ENCODE measurements at regions not wholly inside any gene's neighbourhood (a gene's known extent, or its start where the extent isn't known, plus 50 kb on each side); places are given as distances from the start of the nearest gene placed in this dataset.

DNA sequence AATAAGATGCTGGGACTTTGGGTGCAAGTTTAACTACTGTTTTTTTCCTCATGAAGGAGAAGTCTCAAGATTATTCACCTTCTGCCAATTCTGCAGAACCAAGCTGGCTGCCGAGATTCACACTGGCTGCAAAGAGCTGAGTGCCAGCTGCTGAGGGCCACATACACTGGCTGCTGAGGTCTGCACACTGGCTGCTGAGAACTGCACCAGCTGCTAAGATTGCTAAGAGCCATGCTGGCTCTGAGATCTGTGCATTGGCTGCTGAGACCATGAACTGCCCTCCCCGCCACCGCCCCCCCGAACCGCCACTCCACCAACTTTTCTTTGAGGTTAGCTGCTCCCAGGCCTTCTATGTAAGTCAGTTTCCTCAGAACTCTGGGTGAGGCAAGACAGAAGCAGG, 330.3 kb downstream of the CBLL2 start:
- no peak for TF ChIP-seq EP300 (IDR thresholded peaks at IDR 0.05)
- TF ChIP-seq HOXB13 (CRISPR knock-in tag; IDR thresholded peaks at IDR 0.05; ENCODE audit: low read depth) = no peak
- TF ChIP-seq, protein P1, sequence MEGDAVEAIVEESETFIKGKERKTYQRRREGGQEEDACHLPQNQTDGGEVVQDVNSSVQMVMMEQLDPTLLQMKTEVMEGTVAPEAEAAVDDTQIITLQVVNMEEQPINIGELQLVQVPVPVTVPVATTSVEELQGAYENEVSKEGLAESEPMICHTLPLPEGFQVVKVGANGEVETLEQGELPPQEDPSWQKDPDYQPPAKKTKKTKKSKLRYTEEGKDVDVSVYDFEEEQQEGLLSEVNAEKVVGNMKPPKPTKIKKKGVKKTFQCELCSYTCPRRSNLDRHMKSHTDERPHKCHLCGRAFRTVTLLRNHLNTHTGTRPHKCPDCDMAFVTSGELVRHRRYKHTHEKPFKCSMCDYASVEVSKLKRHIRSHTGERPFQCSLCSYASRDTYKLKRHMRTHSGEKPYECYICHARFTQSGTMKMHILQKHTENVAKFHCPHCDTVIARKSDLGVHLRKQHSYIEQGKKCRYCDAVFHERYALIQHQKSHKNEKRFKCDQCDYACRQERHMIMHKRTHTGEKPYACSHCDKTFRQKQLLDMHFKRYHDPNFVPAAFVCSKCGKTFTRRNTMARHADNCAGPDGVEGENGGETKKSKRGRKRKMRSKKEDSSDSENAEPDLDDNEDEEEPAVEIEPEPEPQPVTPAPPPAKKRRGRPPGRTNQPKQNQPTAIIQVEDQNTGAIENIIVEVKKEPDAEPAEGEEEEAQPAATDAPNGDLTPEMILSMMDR (IDR thresholded peaks at IDR 0.05) = no peak
- no peak for TF ChIP-seq RNF2 (IDR thresholded peaks at IDR 0.05; ENCODE audit: borderline replicate concordance, low read depth)
- no peak for TF ChIP-seq KDM1A (IDR thresholded peaks at IDR 0.05; ENCODE audit: low read depth)
- TF ChIP-seq ZFP36 (IDR thresholded peaks at IDR 0.05; ENCODE audit: borderline replicate concordance, partially characterized antibody) = no peak
- TF ChIP-seq RFX5 (IDR thresholded peaks at IDR 0.05) = no peak
- TF ChIP-seq KDM5A (IDR thresholded peaks at IDR 0.05) = no peak
- no peak for TF ChIP-seq RCOR1 (IDR thresholded peaks at IDR 0.05; ENCODE audit: low read depth, low read length)
- no peak for TF ChIP-seq CHD2 (IDR thresholded peaks at IDR 0.05; ENCODE audit: low read length, partially characterized antibody)
- TF ChIP-seq SMC3 (IDR thresholded peaks at IDR 0.05) = no peak
- no peak for TF ChIP-seq POLR2AphosphoS2 (conservative IDR thresholded peaks at IDR 0.05; ENCODE audit: low read length)
